Lung (tissue), 11 donors: ENCODE measurements at regions not wholly inside any gene's neighbourhood (a gene's known extent, or its start where the extent isn't known, plus 50 kb on each side); places are given as distances from the start of the nearest gene placed in this dataset.

Experiments used
- ATAC-seq: fragments of 200-7000 bp; cut with Tn5 transposase; one replicate; pipeline ENCODE4 v1.9.1; 2020; ENCODE audit warnings: moderate number of reproducible peaks; ENCODE audit not compliant: insufficient read depth, low FRiP score
- DNase-seq, 3 donors: peaks; one replicate each; pipeline ENCODE4 v3.0.0-alpha.2; 2013 to 2017
- H3K27ac ChIP-seq, 2 donors: one replicate each; pipeline ENCODE4 v1.5.1; 2013; ENCODE audit warnings: mild to moderate bottlenecking in 2 of 2, moderate library complexity in 2 of 2, control low read depth in 1 of 2, inconsistent platforms in 1 of 2, low read depth in 1 of 2, low read length in 1 of 2
- H3K27me3 ChIP-seq, 3 donors: one replicate each; pipeline ENCODE4 v1.5.1; 2013; ENCODE audit warnings: low read length in 2 of 3; ENCODE audit not compliant: control insufficient read depth in 3 of 3, insufficient read depth in 3 of 3
- H3K36me3 ChIP-seq, 4 donors: one replicate each; pipeline ENCODE4 v1.5.1; 2013; ENCODE audit warnings: low read length in 4 of 4, mild to moderate bottlenecking in 1 of 4, moderate library complexity in 1 of 4; ENCODE audit not compliant: control insufficient read depth in 4 of 4, insufficient read depth in 4 of 4
- H3K4me1 ChIP-seq, 5 donors: one replicate each; pipeline ENCODE4 v1.5.1; 2013; ENCODE audit warnings: low read length in 5 of 5, mild to moderate bottlenecking in 2 of 5, moderate library complexity in 1 of 5; ENCODE audit not compliant: control insufficient read depth in 5 of 5, insufficient read depth in 5 of 5
- H3K4me3 ChIP-seq: one replicate; pipeline ENCODE4 v1.5.1; 2013; ENCODE audit warnings: mild to moderate bottlenecking, control low read depth, moderate library complexity
- H3K9ac ChIP-seq, 2 donors: one replicate each; pipeline ENCODE4 v1.5.1; 2013; ENCODE audit warnings: low read length in 2 of 2, control low read depth in 1 of 2; ENCODE audit not compliant: insufficient read depth in 1 of 2
- H3K9me3 ChIP-seq, 4 donors: one replicate each; pipeline ENCODE4 v1.5.1; 2013; ENCODE audit warnings: low read length in 3 of 4, mild to moderate bottlenecking in 1 of 4, moderate library complexity in 1 of 4; ENCODE audit not compliant: control insufficient read depth in 4 of 4, insufficient read depth in 3 of 4
- WGBS, 2 donors: extraction: QIAGEN DNeasy Blood & Tissue Kit; methylation state at CpG; one replicate each; pipeline ENCODE4 v1.1.7; 2013; 5-methylcytosine and 5-hydroxymethylcytosine counted together
- TF ChIP-seq, protein P1 (sequence below): IDR thresholded peaks from 2 replicates; pipeline ENCODE4 v1.5.1; 2012; ENCODE audit warnings: mild to moderate bottlenecking; ENCODE audit errors: control extremely low read depth, extremely low read depth
- donor health status: control.
- donor health status: control.
- donor health status: Bipolar disorder and iron deficiency.
- donor health status: healthy.
- donor health status: DM: yes; HTN: yes; CAD: no.

DNA sequence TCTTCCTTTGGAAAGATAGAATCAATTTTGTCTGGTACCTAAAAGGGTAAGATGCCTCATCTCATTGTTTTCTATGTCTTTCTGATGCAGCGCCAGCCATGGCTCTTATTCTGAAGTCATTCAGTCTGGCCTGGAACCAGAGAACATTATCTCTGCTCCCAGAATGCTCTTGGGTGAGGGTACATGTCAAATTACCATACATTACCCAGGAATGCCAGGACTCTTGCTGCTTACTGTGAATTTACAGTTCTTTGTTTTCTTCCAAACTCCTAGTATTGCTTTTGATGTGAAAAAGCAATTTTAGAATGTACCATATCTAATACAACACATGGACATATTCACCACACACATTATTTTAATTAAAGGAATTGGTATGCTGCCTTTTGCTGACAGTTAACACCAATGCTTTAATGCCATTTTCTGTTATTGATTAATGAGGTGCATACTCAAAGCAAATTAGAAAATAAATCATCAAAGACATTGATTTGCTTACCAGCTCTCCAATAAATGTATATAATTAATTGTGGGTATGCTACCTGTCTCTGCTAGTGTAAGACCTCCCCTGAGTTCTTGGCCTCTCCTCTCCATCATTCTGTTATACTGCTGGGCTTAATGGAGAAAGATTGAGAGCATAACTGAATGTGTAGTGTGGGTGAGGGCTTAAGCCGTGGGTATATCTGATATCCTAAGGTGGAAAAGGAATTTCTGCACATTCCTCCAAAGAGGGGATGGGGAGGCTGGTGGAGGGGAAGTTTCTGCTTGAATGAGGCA, 337.7 kb downstream of the C12orf75 start:
- no peaks in the 10 kb centered on the region for H3K27me3 ChIP-seq
- WGBS, 2 donors = 86 to 89% methylated on average over 2 of the region's 2 CpGs
- peaks cover 0 to 1% (median 0%) of the 10 kb centered on the region in 4 donors for H3K9me3 ChIP-seq
- H3K36me3 ChIP-seq = no peaks in the 10 kb centered on the region
- no peak for ATAC-seq
- H3K4me1 ChIP-seq = peaks cover 0 to 23% (median 6%) of the 10 kb centered on the region in 5 donors
- no peak overlapping the region for H3K4me3 ChIP-seq
- no peak overlapping the region for H3K9ac ChIP-seq
- H3K27ac ChIP-seq = no peak overlapping the region
- DNase-seq = peak; percentile 23 to 68 (median 51)
- TF ChIP-seq, protein P1, sequence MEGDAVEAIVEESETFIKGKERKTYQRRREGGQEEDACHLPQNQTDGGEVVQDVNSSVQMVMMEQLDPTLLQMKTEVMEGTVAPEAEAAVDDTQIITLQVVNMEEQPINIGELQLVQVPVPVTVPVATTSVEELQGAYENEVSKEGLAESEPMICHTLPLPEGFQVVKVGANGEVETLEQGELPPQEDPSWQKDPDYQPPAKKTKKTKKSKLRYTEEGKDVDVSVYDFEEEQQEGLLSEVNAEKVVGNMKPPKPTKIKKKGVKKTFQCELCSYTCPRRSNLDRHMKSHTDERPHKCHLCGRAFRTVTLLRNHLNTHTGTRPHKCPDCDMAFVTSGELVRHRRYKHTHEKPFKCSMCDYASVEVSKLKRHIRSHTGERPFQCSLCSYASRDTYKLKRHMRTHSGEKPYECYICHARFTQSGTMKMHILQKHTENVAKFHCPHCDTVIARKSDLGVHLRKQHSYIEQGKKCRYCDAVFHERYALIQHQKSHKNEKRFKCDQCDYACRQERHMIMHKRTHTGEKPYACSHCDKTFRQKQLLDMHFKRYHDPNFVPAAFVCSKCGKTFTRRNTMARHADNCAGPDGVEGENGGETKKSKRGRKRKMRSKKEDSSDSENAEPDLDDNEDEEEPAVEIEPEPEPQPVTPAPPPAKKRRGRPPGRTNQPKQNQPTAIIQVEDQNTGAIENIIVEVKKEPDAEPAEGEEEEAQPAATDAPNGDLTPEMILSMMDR = no peak

DNA sequence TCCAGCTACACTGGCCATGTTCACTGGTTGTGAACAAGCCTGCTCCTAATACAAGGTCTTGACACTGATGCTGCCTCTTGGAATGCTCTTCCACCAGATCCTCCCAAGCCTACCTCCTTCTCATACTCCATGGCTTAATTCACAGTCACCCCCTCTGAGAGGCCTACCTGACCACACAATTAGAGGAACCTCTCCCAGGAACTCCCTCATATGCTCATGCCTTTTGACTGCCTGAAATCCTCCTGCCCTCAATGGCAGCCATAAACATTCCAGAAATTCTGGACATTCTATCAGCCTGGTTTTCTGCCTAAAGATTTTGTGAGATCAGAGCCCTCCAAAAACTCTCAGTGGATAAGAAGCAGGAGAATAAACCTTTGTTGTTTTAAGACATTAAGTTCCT, 340.2 kb downstream of the C12orf75 start:
- Histone ChIP-seq H3K9me3 (peaks cover 0 to 2% (median under 1%) of the 10 kb centered on the region in 4 donors), H3K27ac (no peak overlapping the region), H3K4me1 (peaks cover 0 to 25% (median 7%) of the 10 kb centered on the region in 5 donors), H3K27me3 (no peaks in the 10 kb centered on the region), H3K36me3 (no peaks in the 10 kb centered on the region), H3K9ac (no peak overlapping the region), H3K4me3 (no peak overlapping the region)
- DNase-seq (no peak), ATAC-seq (no peak)
- TF ChIP-seq, protein P1 = no peak

DNA sequence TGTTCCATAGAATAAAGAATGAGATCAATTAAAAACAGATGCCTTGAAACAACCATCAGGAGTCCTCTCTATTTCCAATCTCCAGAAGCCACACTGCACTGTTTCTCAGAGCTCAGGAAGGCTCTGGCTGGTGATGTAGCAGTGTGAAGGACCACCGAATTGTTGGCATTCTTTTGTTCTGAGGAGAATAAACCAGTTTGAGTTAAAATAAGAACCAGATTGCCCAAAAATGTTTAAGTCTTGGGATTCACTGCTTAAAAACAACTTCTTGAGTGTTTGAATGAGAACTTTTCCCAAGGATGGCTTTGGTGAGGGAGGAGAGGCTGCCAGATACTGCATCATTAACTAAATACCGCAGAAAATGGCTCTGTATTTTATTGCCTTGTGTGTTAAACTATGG, 341.2 kb downstream of the C12orf75 start:
- Histone ChIP-seq H3K9me3 (peaks cover 0 to 2% (median 0%) of the 10 kb centered on the region in 4 donors), H3K4me1 (peaks cover 0 to 25% (median 10%) of the 10 kb centered on the region in 5 donors), H3K4me3 (no peak overlapping the region), H3K27ac (peak overlapping the region in 1 of 2 donors; percentile 76), H3K27me3 (no peaks in the 10 kb centered on the region), H3K36me3 (no peaks in the 10 kb centered on the region), H3K9ac (no peak overlapping the region)
- TF ChIP-seq, protein P1 = no peak
- DNase-seq (no peak), ATAC-seq (no peak)
- 82 to 88% methylated on average over 2 of the region's 2 CpGs for WGBS, 2 donors
